Keratinocyte (primary cell): ENCODE measurements at regions not wholly inside any gene's neighbourhood (a gene's known extent, or its start where the extent isn't known, plus 50 kb on each side); places are given as distances from the start of the nearest gene placed in this dataset.

Experiments
- DNase-seq: peaks from one replicate; pipeline ENCODE4 v3.0.0-alpha.2; 2011; ENCODE audit warnings: low read depth, missing footprints, low spot score
- FAIRE-seq: peaks from 2 replicates; lab custom pipeline; 2011; peaks lifted over from hg19 to GRCh38; lab: Jason Lieb, UNC
- H2AFZ ChIP-seq: 2 replicates; pipeline ENCODE4 v1.6.0; 2012; ENCODE audit warnings: low read length, control low read depth, inconsistent platforms; ENCODE audit not compliant: control insufficient read depth
- H3K27ac ChIP-seq: 2 replicates; pipeline ENCODE4 v1.5.1; 2011; ENCODE audit warnings: low read length; ENCODE audit not compliant: control insufficient read depth, insufficient read depth
- H3K27me3 ChIP-seq: 3 replicates; pipeline ENCODE4 v1.6.0; 2011; ENCODE audit warnings: low read length; ENCODE audit not compliant: control insufficient read depth, insufficient read depth; ENCODE audit errors: extremely low read depth
- H3K36me3 ChIP-seq, 2 experiments: 2 replicates in 1 of 2; 3 replicates in 1 of 2; pipeline ENCODE4 v1.5.1; 2011; ENCODE audit warnings: low read length in 2 of 2, mild to moderate bottlenecking in 1 of 2; ENCODE audit not compliant: control insufficient read depth in 2 of 2, insufficient read depth in 2 of 2; ENCODE audit errors: extremely low read depth in 1 of 2
- H3K4me1 ChIP-seq: 3 replicates; pipeline ENCODE4 v1.5.1; 2011; ENCODE audit warnings: low read length; ENCODE audit not compliant: control insufficient read depth, insufficient read depth; ENCODE audit errors: extremely low read depth
- H3K4me2 ChIP-seq: 3 replicates; pipeline ENCODE4 v1.6.0; 2011; ENCODE audit warnings: low read depth, low read length; ENCODE audit not compliant: control insufficient read depth, insufficient read depth; ENCODE audit errors: extremely low read depth
- H3K4me3 ChIP-seq, 3 experiments: fragments of 200-600 bp in 1 of 3; sonication (generic) in 1 of 3; 2 replicates in 2 of 3; 3 replicates in 1 of 3; pipeline ENCODE4 v1.5.1; 2011 to 2016; ENCODE audit warnings: low read length in 3 of 3, mild to moderate bottlenecking in 3 of 3, control low read depth in 2 of 3, inconsistent platforms in 1 of 3, low read depth in 1 of 3, mixed read lengths in 1 of 3, mixed run types in 1 of 3, moderate library complexity in 1 of 3; ENCODE audit not compliant: control insufficient read depth in 2 of 3, insufficient read depth in 2 of 3; ENCODE audit errors: extremely low read depth in 1 of 3
- H3K79me2 ChIP-seq: 2 replicates; pipeline ENCODE4 v1.6.0; 2012; ENCODE audit warnings: low read length; ENCODE audit not compliant: control insufficient read depth, insufficient read depth
- H3K9ac ChIP-seq: 3 replicates; pipeline ENCODE4 v1.6.0; 2011; ENCODE audit warnings: low read length; ENCODE audit not compliant: control insufficient read depth, insufficient read depth; ENCODE audit errors: extremely low read depth
- H3K9me1 ChIP-seq: 3 replicates; pipeline ENCODE4 v1.6.0; 2011; ENCODE audit warnings: low read length; ENCODE audit not compliant: control insufficient read depth, insufficient read depth; ENCODE audit errors: extremely low read depth
- H3K9me3 ChIP-seq: 2 replicates; pipeline ENCODE4 v1.5.1; 2012; ENCODE audit warnings: low read depth, low read length; ENCODE audit not compliant: control insufficient read depth
- H4K20me1 ChIP-seq: 3 replicates; pipeline ENCODE4 v1.6.0; 2011; ENCODE audit warnings: low read length; ENCODE audit not compliant: control insufficient read depth, insufficient read depth; ENCODE audit errors: extremely low read depth
- EZH2 ChIP-seq: IDR thresholded peaks from one replicate; pipeline ENCODE4 v1.6.1; 2012; ENCODE audit warnings: inconsistent platforms, mild to moderate bottlenecking, low read length, moderate library complexity
- dilution Hi-C: fragments of 300-500 bp; cut with MboI; formaldehyde crosslinking; loops from one replicate; pipeline ENCODE4 v1.7.0; 2020; ENCODE audit warnings: low sequenced_read_pairs; ENCODE audit not compliant: extremely low pct_ligation_motif_present
- TF ChIP-seq, protein P1 (sequence below), 3 experiments: IDR thresholded peaks in 1 of 3; conservative IDR thresholded peaks in 1 of 3; optimal IDR thresholded peaks in 1 of 3; 2 replicates in 2 of 3; 3 replicates in 1 of 3; pipeline versions ENCODE3 to v1.5.1; 2011; ENCODE audit warnings: low read length in 3 of 3, mild to moderate bottlenecking in 3 of 3, moderate library complexity in 2 of 3, control low read depth in 1 of 3, inconsistent platforms in 1 of 3; ENCODE audit not compliant: insufficient read depth in 2 of 3; ENCODE audit errors: extremely low read depth in 1 of 3

GRCh38 chr2:34912084-34912483 is 1313.0 kb upstream of the FAM98A start:
- H3K9ac ChIP-seq: no peak overlapping the region
- no peaks in the 10 kb centered on the region for H3K79me2 ChIP-seq
- no peaks in the 10 kb centered on the region for H3K9me1 ChIP-seq
- no peaks in the 10 kb centered on the region for H3K9me3 ChIP-seq
- no peaks in the 10 kb centered on the region for H3K27me3 ChIP-seq
- dilution Hi-C loops: no loop called here
- DNase-seq (no peak), FAIRE-seq (no peak)
- TF ChIP-seq EZH2: no peak
- TF ChIP-seq, protein P1, sequence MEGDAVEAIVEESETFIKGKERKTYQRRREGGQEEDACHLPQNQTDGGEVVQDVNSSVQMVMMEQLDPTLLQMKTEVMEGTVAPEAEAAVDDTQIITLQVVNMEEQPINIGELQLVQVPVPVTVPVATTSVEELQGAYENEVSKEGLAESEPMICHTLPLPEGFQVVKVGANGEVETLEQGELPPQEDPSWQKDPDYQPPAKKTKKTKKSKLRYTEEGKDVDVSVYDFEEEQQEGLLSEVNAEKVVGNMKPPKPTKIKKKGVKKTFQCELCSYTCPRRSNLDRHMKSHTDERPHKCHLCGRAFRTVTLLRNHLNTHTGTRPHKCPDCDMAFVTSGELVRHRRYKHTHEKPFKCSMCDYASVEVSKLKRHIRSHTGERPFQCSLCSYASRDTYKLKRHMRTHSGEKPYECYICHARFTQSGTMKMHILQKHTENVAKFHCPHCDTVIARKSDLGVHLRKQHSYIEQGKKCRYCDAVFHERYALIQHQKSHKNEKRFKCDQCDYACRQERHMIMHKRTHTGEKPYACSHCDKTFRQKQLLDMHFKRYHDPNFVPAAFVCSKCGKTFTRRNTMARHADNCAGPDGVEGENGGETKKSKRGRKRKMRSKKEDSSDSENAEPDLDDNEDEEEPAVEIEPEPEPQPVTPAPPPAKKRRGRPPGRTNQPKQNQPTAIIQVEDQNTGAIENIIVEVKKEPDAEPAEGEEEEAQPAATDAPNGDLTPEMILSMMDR (optimal IDR thresholded peaks at IDR 0.05 in 1 of 3, IDR thresholded peaks at IDR 0.05 in 1 of 3, conservative IDR thresholded peaks at IDR 0.05 in 1 of 3; ENCODE audit: extremely low read depth in 1 of 3, insufficient read depth in 2 of 3, low read length in 3 of 3): no peak
- no peak overlapping the region for H3K4me2 ChIP-seq
- no peaks in the 10 kb centered on the region for H3K36me3 ChIP-seq
- no peak overlapping the region for H3K27ac ChIP-seq
- H2AFZ ChIP-seq: no peak overlapping the region
- H3K4me1 ChIP-seq: no peaks in the 10 kb centered on the region
- H3K4me3 ChIP-seq: no peak overlapping the region
- H4K20me1 ChIP-seq: no peaks in the 10 kb centered on the region

GRCh38 chr2:34909992-34910705 is 1311.0 kb upstream of the FAM98A start:
- no peaks in the 10 kb centered on the region for H3K36me3 ChIP-seq
- dilution Hi-C loops: no loop called here
- H3K27me3 ChIP-seq: no peaks in the 10 kb centered on the region
- H3K4me1 ChIP-seq: no peaks in the 10 kb centered on the region
- H3K27ac ChIP-seq: no peak overlapping the region
- H3K4me3 ChIP-seq: no peak overlapping the region
- H3K9me1 ChIP-seq: no peaks in the 10 kb centered on the region
- no peak overlapping the region for H3K4me2 ChIP-seq
- TF ChIP-seq, protein P1 (optimal IDR thresholded peaks at IDR 0.05 in 1 of 3, IDR thresholded peaks at IDR 0.05 in 1 of 3, conservative IDR thresholded peaks at IDR 0.05 in 1 of 3; ENCODE audit: extremely low read depth in 1 of 3, insufficient read depth in 2 of 3, low read length in 3 of 3): no peak
- no peak for TF ChIP-seq EZH2
- no peaks in the 10 kb centered on the region for H3K9me3 ChIP-seq
- no peak for DNase-seq
- no peak overlapping the region for H3K9ac ChIP-seq
- no peak overlapping the region for H2AFZ ChIP-seq
- H4K20me1 ChIP-seq: no peaks in the 10 kb centered on the region
- FAIRE-seq: no peak
- H3K79me2 ChIP-seq: no peaks in the 10 kb centered on the region
